Ectodermal cell (in vitro differentiated cells): ENCODE measurements at regions not wholly inside any gene's neighbourhood (a gene's known extent, or its start where the extent isn't known, plus 50 kb on each side); places are given as distances from the start of the nearest gene placed in this dataset.

Experiments
- H3K27ac ChIP-seq: 2 replicates; pipeline ENCODE4 v1.7.0; 2013; ENCODE audit warnings: mild to moderate bottlenecking, low read depth, low read length; ENCODE audit not compliant: insufficient read depth, poor library complexity, severe bottlenecking
- H3K27me3 ChIP-seq: 2 replicates; pipeline ENCODE4 v1.7.0; 2013; ENCODE audit warnings: mild to moderate bottlenecking, low read length; ENCODE audit not compliant: insufficient read depth, control insufficient read depth, poor library complexity, severe bottlenecking
- H3K36me3 ChIP-seq: one replicate; pipeline ENCODE4 v1.7.0; 2013; ENCODE audit warnings: low read length; ENCODE audit not compliant: control insufficient read depth, insufficient read depth
- H3K4me1 ChIP-seq: one replicate; pipeline ENCODE4 v1.7.0; 2013; ENCODE audit warnings: low read length; ENCODE audit not compliant: control insufficient read depth, insufficient read depth
- H3K4me3 ChIP-seq: 2 replicates; pipeline ENCODE4 v1.7.0; 2013; ENCODE audit warnings: low read depth, low read length, control low read depth; ENCODE audit not compliant: insufficient read depth
- H3K9me3 ChIP-seq: 2 replicates; pipeline ENCODE4 v1.7.0; 2013; ENCODE audit warnings: mild to moderate bottlenecking, low read length, moderate library complexity; ENCODE audit not compliant: control insufficient read depth
- WGBS, 2 experiments: methylation state at CpG; one replicate each; pipeline ENCODE4 v1.1.7; 2013; ENCODE audit warnings: missing lambda C conversion rate in 2 of 2; 5-methylcytosine and 5-hydroxymethylcytosine counted together

DNA sequence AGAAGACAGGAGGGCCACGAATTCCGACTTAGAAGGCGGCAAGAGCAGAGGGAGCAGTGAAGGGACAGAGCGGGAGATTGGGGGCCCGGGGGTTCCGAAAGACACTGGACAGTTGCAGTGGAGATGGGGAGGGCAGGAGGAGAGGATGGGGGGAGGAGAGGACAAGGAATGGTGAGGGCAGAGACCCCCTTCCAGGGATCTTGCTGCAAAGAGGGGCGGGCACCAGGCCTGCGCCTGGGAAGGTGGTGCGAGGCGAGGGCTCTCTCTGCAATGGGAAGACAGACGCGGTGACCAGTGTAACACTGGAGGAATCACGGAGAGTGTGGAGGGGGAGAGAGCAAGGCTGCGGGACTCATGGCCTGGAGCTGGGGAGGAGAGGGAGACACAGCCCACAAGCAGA, 185.2 kb downstream of the RBFOX3 start:
- H3K36me3 ChIP-seq = no peaks in the 10 kb centered on the region
- no peak overlapping the region for H3K4me3 ChIP-seq
- peaks cover 7% of the 10 kb centered on the region for H3K4me1 ChIP-seq
- H3K9me3 ChIP-seq = no peaks in the 10 kb centered on the region
- H3K27ac ChIP-seq = no peak overlapping the region
- WGBS, 2 experiments = 91 to 93% methylated on average over 14 of the region's 14 CpGs
- no peaks in the 10 kb centered on the region for H3K27me3 ChIP-seq

GRCh38 chr17:79424471-79425185, 186.2 kb downstream of the RBFOX3 start:
- 82 to 83% methylated on average over 9 of the region's 9 CpGs for WGBS, 2 experiments
- Histone ChIP-seq H3K36me3 (no peaks in the 10 kb centered on the region), H3K27me3 (no peaks in the 10 kb centered on the region), H3K4me1 (peaks cover 13% of the 10 kb centered on the region), H3K4me3 (no peak overlapping the region), H3K27ac (no peak overlapping the region), H3K9me3 (no peaks in the 10 kb centered on the region)

DNA sequence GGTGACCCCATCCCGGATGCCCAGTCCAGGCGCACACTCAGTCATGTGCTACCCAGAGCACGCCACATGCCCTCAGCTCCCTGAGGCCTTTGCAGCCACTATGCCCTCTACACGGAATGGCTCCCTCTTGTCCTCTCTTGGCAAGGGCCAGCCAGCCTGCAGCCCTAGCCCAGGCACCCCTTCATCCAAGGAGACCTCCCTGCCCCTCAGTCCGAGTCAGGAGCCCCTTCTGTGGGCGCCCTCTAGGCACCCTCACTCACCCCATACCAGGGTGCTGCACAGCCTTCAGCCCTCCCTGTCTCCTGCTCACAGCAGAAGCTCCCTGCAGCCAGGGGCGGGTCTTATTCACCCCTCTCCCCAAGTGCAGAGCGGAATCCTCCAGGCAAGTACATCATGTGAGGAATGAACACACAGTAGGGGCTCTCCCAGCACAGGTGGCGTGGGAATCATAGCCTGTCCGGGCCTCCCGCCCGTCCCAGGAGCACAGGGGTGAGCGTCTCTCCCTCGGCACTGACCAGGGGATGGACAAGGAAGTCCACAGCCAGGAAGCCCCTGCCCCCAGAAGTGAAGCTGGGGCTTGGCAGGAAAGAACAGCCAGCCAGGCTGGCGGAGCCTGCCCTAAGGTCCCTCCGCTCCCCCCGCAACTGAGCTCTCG, 186.9 kb downstream of the RBFOX3 start:
- Histone ChIP-seq H3K36me3 (no peaks in the 10 kb centered on the region), H3K9me3 (no peaks in the 10 kb centered on the region), H3K27me3 (no peaks in the 10 kb centered on the region), H3K4me1 (peaks cover 13% of the 10 kb centered on the region), H3K27ac (no peak overlapping the region), H3K4me3 (no peak overlapping the region)
- WGBS, 2 experiments = 87% methylated on average over 18 of the region's 18 CpGs

DNA sequence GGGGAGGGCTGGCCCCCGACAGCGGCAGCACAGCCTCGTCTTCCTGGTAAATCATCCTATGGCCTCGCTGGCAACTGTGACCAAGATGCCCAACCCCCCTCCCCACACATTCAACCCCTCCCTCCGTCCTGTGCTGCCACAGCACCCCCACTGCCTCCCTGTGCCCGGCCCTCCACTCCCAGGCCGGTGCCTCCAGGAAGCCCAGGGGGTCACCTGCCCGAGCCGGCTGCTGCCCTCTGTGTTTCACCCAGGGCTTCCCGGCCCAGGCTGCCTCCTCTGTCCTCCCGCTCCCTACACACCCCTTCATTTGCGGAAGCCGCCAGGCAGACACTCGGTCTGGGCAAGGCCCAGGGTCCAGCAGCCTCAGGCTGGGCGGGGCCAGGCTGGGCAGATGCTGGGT, 188.6 kb downstream of the RBFOX3 start:
- H3K4me3 ChIP-seq = no peak overlapping the region
- H3K27ac ChIP-seq = no peak overlapping the region
- no peaks in the 10 kb centered on the region for H3K36me3 ChIP-seq
- H3K9me3 ChIP-seq = no peaks in the 10 kb centered on the region
- 88 to 90% methylated on average over 15 of the region's 15 CpGs for WGBS, 2 experiments
- H3K27me3 ChIP-seq = no peaks in the 10 kb centered on the region
- peaks cover 13% of the 10 kb centered on the region for H3K4me1 ChIP-seq

DNA sequence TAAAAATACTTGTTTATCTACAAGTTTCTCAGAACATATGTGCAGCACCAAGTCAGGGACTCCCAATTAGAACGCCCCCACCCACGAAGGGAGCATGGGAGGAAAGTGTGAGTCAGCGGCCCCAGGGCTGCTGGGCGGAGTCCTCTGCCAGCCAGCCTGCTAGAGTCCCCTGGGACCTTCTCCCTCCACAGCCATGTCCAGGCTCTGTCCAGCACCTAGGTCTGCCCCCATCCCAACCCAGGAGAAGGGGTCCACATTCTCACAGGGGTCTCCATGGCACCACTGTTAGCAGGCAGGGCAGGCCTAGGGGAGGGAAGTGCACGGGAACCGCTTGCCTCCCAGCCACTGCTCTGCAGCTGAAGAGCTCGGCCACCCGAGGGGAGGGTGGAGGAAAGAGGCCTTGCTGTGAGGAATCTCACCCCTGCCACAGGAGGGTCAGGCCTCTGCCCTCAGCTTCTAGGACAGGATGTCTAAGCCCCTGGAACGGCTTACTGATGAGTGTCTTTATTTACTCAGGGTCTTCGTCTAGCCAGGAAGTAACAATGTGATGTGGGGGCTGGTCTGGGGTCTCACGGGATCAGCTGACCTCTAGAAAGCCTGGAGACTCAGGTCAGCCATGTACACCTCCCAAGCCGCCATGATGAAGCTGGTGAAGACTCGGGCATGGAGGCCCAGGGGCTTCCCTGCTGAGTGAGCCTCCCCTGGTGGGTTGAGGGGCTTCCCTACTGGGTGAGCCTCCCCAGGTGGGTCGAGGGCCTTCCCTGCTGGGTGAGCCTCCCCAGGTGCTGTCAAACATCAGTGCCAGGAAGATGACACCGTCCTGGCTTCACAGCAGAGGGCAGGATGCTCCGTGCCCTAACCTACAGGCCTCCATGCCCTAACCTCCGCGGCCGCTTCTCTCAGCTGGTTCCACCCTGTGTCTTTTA, 190.3 kb downstream of the RBFOX3 start:
- 68 to 72% methylated on average over 19 of the region's 19 CpGs for WGBS, 2 experiments
- H3K4me3 ChIP-seq = no peak overlapping the region
- H3K4me1 ChIP-seq = peaks cover 13% of the 10 kb centered on the region
- H3K36me3 ChIP-seq = no peaks in the 10 kb centered on the region
- H3K27ac ChIP-seq = no peak overlapping the region
- H3K9me3 ChIP-seq = no peaks in the 10 kb centered on the region
- no peaks in the 10 kb centered on the region for H3K27me3 ChIP-seq

GRCh38 chr17:79417476-79417988, 193.3 kb downstream of the RBFOX3 start:
- WGBS, 2 experiments = 91 to 93% methylated on average over 14 of the region's 14 CpGs
- Histone ChIP-seq H3K9me3 (no peaks in the 10 kb centered on the region), H3K4me3 (no peak overlapping the region), H3K4me1 (peaks cover 13% of the 10 kb centered on the region), H3K27me3 (no peaks in the 10 kb centered on the region), H3K36me3 (no peaks in the 10 kb centered on the region), H3K27ac (no peak overlapping the region)

GRCh38 chr17:79415909-79416308, 194.9 kb downstream of the RBFOX3 start:
- no peak overlapping the region for H3K27ac ChIP-seq
- WGBS, 2 experiments = 89% methylated on average over 9 of the region's 9 CpGs
- no peaks in the 10 kb centered on the region for H3K36me3 ChIP-seq
- H3K9me3 ChIP-seq = no peaks in the 10 kb centered on the region
- peaks cover 8% of the 10 kb centered on the region for H3K4me1 ChIP-seq
- no peak overlapping the region for H3K4me3 ChIP-seq
- no peaks in the 10 kb centered on the region for H3K27me3 ChIP-seq

GRCh38 chr17:79415365-79415764, 195.5 kb downstream of the RBFOX3 start:
- Histone ChIP-seq H3K27me3 (no peaks in the 10 kb centered on the region), H3K4me3 (no peak overlapping the region), H3K36me3 (no peaks in the 10 kb centered on the region), H3K27ac (no peak overlapping the region), H3K9me3 (no peaks in the 10 kb centered on the region), H3K4me1 (peaks cover 3% of the 10 kb centered on the region)
- WGBS, 2 experiments = 75 to 76% methylated on average over 13 of the region's 13 CpGs

DNA sequence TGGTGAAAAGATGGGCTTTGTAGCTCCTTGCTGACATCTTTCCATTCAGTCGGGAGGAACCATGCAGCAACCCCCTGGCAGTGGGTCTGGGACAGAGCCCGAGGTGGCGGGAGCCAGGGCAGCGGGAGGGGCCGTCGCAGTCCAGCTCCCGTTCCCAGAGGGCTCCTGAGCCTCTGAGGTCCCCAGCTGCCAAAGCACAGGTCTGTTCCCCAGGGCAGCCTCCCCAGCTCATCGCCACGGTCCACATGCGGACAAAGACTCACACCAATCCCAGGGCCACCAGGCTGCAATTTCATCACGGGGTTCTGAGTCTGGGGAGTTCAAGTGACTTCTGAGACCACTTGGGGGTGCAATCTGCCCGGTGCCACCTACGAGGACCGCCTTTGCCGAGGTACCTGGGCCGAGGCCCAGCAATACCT, 196.0 kb downstream of the RBFOX3 start:
- Histone ChIP-seq H3K4me1 (no peaks in the 10 kb centered on the region), H3K4me3 (no peak overlapping the region), H3K9me3 (no peaks in the 10 kb centered on the region), H3K27ac (no peak overlapping the region), H3K36me3 (no peaks in the 10 kb centered on the region), H3K27me3 (no peaks in the 10 kb centered on the region)
- 85% methylated on average over 16 of the region's 16 CpGs for WGBS, 2 experiments
